Fibroblast of lung (primary cell): ENCODE measurements at regions not wholly inside any gene's neighbourhood (a gene's known extent, or its start where the extent isn't known, plus 50 kb on each side); places are given as distances from the start of the nearest gene placed in this dataset.
"Not testable (repeated sequence)": the region's sequence is repeated elsewhere in the genome, so short reads cannot be mapped to it uniquely, and the experiment has no call there.

Source experiments
- DNase-seq, 2 donors: peaks; one replicate each; pipeline versions ENCODE4 v3.0.0 to v3.0.0-alpha.2; 2010; ENCODE audit warnings: low read depth in 2 of 2
- H2AFZ ChIP-seq: 2 replicates; pipeline ENCODE4 v1.5.1; 2012; ENCODE audit warnings: low read length, control low read depth, inconsistent platforms
- H3K27ac ChIP-seq: 2 replicates; pipeline ENCODE4 v1.5.1; 2011; ENCODE audit warnings: low read length, control low read depth; ENCODE audit not compliant: insufficient read depth
- H3K27me3 ChIP-seq: 2 replicates; pipeline ENCODE4 v1.5.1; 2011; ENCODE audit warnings: mild to moderate bottlenecking, low read length; ENCODE audit not compliant: control insufficient read depth, insufficient read depth
- H3K36me3 ChIP-seq: 2 replicates; pipeline ENCODE4 v1.5.1; 2011; ENCODE audit warnings: low read length; ENCODE audit not compliant: control insufficient read depth, insufficient read depth
- H3K4me1 ChIP-seq: 2 replicates; pipeline ENCODE4 v1.5.1; 2011; ENCODE audit warnings: low read length; ENCODE audit not compliant: control insufficient read depth, insufficient read depth; ENCODE audit errors: extremely low read depth
- H3K4me2 ChIP-seq: 2 replicates; pipeline ENCODE4 v1.5.1; 2011; ENCODE audit warnings: low read length, control low read depth; ENCODE audit not compliant: insufficient read depth; ENCODE audit errors: extremely low read depth
- H3K4me3 ChIP-seq, 4 experiments: fragments of 200-600 bp in 1 of 4; sonication (generic) in 1 of 4; replicated peaks in 1 of 4; 2 replicates each; pipeline ENCODE4 v1.5.1; 2011 to 2016; ENCODE audit warnings: low read length in 4 of 4, low read depth in 3 of 4, mild to moderate bottlenecking in 3 of 4, control low read depth in 2 of 4, inconsistent platforms in 1 of 4, mixed read lengths in 1 of 4; ENCODE audit not compliant: insufficient read depth in 1 of 4; ENCODE audit errors: control extremely low read depth in 1 of 4
- H3K79me2 ChIP-seq: 2 replicates; pipeline ENCODE4 v1.5.1; 2012; ENCODE audit warnings: mild to moderate bottlenecking, low read length, inconsistent platforms; ENCODE audit not compliant: control insufficient read depth, insufficient read depth
- H3K9ac ChIP-seq: 2 replicates; pipeline ENCODE4 v1.5.1; 2011; ENCODE audit warnings: mild to moderate bottlenecking, low read length, control low read depth; ENCODE audit not compliant: insufficient read depth
- H3K9me3 ChIP-seq: 2 replicates; pipeline ENCODE4 v1.5.1; 2012; ENCODE audit warnings: low read depth, low read length; ENCODE audit not compliant: control insufficient read depth, insufficient read depth
- H4K20me1 ChIP-seq: 2 replicates; pipeline ENCODE4 v1.5.1; 2011; ENCODE audit warnings: low read length; ENCODE audit not compliant: control insufficient read depth, insufficient read depth; ENCODE audit errors: extremely low read depth
- CTCF ChIP-seq, 2 donors: IDR thresholded peaks in 1 of 2; conservative IDR thresholded peaks in 1 of 2; 1 replicate in 1 of 2; 2 replicates in 1 of 2; pipeline ENCODE4 v1.5.1; 2011 to 2012; ENCODE audit warnings: low read length in 2 of 2, control low read depth in 1 of 2, inconsistent platforms in 1 of 2, low read depth in 1 of 2, mild to moderate bottlenecking in 1 of 2
- EZH2 ChIP-seq: IDR thresholded peaks from 2 replicates; pipeline ENCODE4 v1.5.1; 2012; ENCODE audit warnings: low read length, control low read depth, mild to moderate bottlenecking; ENCODE audit errors: missing control alignments

GRCh38 chr15:25095179-25095578, 140.4 kb downstream of the SNRPN start:
- Histone ChIP-seq H3K36me3 (peaks cover 2% of the 10 kb centered on the region), H2AFZ (no peak overlapping the region), H3K9me3 (no peaks in the 10 kb centered on the region), H4K20me1 (no peaks in the 10 kb centered on the region), H3K27me3 (no peaks in the 10 kb centered on the region), H3K27ac (no peak overlapping the region), H3K4me3 (no peak overlapping the region), H3K4me1 (no peaks in the 10 kb centered on the region), H3K4me2 (no peak overlapping the region), H3K9ac (no peak overlapping the region), H3K79me2 (no peaks in the 10 kb centered on the region)
- no peak for DNase-seq
- no peak for TF ChIP-seq CTCF (conservative IDR thresholded peaks at IDR 0.05 in 1 of 2, IDR thresholded peaks at IDR 0.05 in 1 of 2; ENCODE audit: low read depth in 1 of 2, low read length in 2 of 2)
- no peak for TF ChIP-seq EZH2

GRCh38 chr15:25099966-25100365, 145.2 kb downstream of the SNRPN start:
- H3K9me3 ChIP-seq, H3K4me1 ChIP-seq, H3K4me3 ChIP-seq, H3K27me3 ChIP-seq, H3K4me2 ChIP-seq, H4K20me1 ChIP-seq, DNase-seq, H3K79me2 ChIP-seq, H2AFZ ChIP-seq, H3K27ac ChIP-seq, H3K9ac ChIP-seq, H3K36me3 ChIP-seq: not testable (repeated sequence)

- TF ChIP-seq EZH2 (no peak), CTCF (conservative IDR thresholded peaks at IDR 0.05 in 1 of 2, IDR thresholded peaks at IDR 0.05 in 1 of 2; ENCODE audit: low read depth in 1 of 2, low read length in 2 of 2) (no peak)
- no peak overlapping the region for H3K27ac ChIP-seq
- no peak overlapping the region for H3K9ac ChIP-seq
- H3K9me3 ChIP-seq: no peaks in the 10 kb centered on the region
- H3K4me2 ChIP-seq: no peak overlapping the region
- H4K20me1 ChIP-seq: no peaks in the 10 kb centered on the region
- H3K79me2 ChIP-seq: no peaks in the 10 kb centered on the region
- no peak for DNase-seq
- no peaks in the 10 kb centered on the region for H3K27me3 ChIP-seq
- H3K4me1 ChIP-seq: no peaks in the 10 kb centered on the region
- H3K36me3 ChIP-seq: no peaks in the 10 kb centered on the region
- H2AFZ ChIP-seq: no peak overlapping the region
- no peak overlapping the region for H3K4me3 ChIP-seq
Measured at GRCh38 chr15:25106209-25106608, 151.4 kb downstream of the SNRPN start.

- H3K27me3 ChIP-seq: no peaks in the 10 kb centered on the region
- no peak overlapping the region for H2AFZ ChIP-seq
- no peaks in the 10 kb centered on the region for H3K36me3 ChIP-seq
- H3K79me2 ChIP-seq: no peaks in the 10 kb centered on the region
- no peak overlapping the region for H3K27ac ChIP-seq
- H3K4me1 ChIP-seq: no peaks in the 10 kb centered on the region
- H3K4me3 ChIP-seq: no peak overlapping the region
- no peak overlapping the region for H3K4me2 ChIP-seq
- DNase-seq: no peak
- H3K9me3 ChIP-seq: no peaks in the 10 kb centered on the region
- H4K20me1 ChIP-seq: no peaks in the 10 kb centered on the region
- H3K9ac ChIP-seq: no peak overlapping the region
- TF ChIP-seq CTCF (conservative IDR thresholded peaks at IDR 0.05 in 1 of 2, IDR thresholded peaks at IDR 0.05 in 1 of 2; ENCODE audit: low read depth in 1 of 2, low read length in 2 of 2): no peak
- TF ChIP-seq EZH2: no peak
Measured at GRCh38 chr15:25133804-25134203, 179.0 kb downstream of the SNRPN start.
